Hepatic stellate cell (primary cell): ENCODE measurements at regions not wholly inside any gene's neighbourhood (a gene's known extent, or its start where the extent isn't known, plus 50 kb on each side); places are given as distances from the start of the nearest gene placed in this dataset.
"Not testable (repeated sequence)": the region's sequence is repeated elsewhere in the genome, so short reads cannot be mapped to it uniquely, and the experiment has no call there.

Experiments used
- DNase-seq: peaks from one replicate; pipeline ENCODE4 v3.0.0; 2011; ENCODE audit warnings: low spot score

GRCh38 chr17:63019138-63019873, 53.3 kb downstream of the TANC2 start:
- no peak for DNase-seq

DNA sequence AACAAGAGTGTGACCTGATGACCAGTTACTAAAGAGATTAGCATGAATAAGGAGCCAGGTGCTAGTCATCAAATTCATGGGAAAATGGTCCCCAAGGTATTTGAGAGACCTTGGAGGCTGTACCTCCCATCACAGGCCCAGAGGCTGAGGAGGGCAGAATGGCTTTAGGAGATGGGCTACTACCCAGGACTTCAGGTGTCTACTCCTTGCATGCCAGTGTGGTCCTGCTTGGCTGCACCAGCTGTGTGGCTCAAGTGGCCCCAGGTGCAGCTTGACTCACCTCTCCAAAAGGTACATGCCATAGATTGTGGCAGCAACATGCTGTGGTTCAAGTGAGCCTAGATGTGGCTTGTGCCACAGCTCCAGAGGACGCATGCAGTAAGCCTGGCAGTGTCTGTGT, 56.5 kb downstream of the TANC2 start:
- DNase-seq: no peak

GRCh38 chr17:63023049-63023448, 57.0 kb downstream of the TANC2 start:
- DNase-seq: no peak

DNA sequence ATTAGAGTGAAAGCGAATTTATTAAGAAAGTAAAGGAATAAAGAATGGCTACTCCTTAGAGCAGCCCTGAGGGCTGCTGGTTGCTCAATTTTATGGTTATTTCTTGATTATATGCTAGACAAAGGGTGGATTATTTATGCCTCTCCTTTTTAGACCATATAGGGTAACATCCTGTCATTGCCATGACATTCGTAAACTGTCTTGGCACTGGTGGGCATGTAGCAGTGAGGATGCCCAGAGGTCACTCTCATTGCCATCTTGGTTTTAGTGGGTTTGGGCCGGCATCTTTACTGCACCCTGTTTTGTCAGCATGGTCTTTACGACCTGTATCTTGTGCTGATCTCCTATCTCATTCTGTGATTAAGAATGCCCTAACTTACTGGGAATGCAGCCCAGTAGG, 58.2 kb downstream of the TANC2 start:
- DNase-seq: no peak

DNA sequence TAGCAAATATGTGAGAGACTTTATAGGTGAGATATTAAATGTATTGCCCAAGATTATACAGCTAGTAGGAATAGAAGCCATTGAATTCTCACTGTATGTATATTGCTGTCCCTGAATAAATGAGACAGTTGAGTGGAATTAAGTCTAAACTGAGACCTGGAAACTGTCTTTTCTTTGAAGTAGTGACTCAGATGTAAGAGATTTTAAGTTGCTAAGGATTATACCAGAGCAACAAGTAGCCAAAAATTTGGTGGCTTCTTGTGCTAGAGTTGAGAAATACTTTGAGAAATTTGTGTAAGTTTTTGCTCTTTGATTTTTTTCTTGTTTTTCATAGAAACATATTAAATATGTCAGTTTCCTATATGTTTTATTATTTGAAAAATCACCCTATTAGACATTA, 58.7 kb downstream of the TANC2 start:
- DNase-seq: no peak

DNA sequence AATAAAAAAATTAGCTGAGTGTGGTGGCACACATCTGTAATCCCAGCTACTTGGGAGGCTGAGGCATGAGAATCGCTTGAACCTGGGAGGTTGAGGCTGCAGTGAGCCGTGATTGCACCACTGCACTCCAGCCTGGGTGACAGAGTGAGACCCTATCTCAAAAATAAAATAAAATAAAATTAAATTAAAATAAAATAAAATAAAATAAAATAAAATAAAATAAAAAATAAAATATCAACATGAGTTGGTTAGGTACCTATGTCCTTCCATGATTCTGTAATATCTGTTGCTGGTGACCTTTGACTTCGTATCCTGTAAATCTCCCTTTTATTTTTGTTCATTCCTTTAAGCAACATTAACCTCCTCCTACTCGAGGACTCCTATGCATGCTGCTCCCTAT, 59.6 kb downstream of the TANC2 start:
- DNase-seq: not testable (repeated sequence)

DNA sequence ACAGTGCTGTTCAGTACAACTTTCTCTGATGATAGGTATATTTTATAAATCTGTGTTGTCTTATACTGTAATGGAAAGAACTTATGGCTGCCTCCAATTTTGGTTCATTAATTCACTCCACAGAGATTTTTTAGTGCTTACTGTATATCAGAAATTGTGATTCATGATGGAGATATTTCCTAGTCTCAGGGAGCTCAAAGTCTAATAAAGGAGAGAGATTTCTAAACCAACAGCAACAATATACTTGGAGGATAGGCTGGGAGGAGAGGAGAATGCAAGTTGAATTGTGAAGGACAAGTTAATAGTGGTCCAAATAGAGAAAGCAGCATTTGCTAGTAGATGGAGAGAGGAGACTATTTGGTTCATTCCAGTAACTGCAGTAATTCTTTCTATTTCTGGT, 63.5 kb downstream of the TANC2 start:
- peak; percentile 16 for DNase-seq

- DNase-seq: no peak
These were observed 66.1 kb downstream of the TANC2 start for GRCh38 chr17:63032142-63032541.

DNA sequence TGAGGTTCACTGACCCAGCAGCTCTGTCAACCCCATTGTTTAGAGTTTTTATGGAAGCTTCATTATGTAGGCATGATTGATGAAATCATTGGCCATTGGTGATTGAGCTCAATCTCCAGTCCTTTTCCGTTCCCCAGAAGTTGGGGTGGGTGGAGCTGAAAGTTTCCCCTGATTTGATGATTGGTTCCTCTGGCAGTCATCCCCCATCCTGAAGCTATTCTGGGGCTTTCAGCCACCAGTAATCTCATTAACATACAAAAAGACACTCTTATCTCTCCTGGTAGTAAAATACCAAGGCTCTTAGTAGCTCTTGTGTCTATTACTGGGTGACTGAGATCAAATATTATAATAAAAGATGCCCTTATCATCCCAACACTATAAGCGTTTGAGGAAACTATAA, 67.1 kb downstream of the TANC2 start:
- DNase-seq: no peak

GRCh38 chr17:63035271-63035670, 69.2 kb downstream of the TANC2 start:
- DNase-seq: no peak

DNA sequence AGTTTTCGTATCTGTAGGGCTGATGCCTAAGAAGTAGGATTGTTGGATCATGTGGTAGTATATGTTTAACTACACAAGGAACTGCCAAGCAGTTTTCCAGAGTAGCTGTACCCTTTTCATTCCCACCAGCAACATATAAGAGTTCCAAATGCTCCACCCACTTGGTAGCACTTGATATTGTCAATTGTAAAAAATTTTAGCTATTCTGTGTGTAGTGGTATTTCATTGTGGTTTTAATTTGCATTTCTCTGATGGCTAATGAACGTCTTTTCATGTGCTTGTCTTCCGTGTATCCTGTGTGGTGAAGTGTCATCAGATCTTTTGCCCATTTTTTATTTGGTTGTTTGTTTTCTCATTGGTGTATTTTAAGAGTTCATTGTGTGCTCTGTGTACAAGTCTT, 69.7 kb downstream of the TANC2 start:
- no peak for DNase-seq

DNA sequence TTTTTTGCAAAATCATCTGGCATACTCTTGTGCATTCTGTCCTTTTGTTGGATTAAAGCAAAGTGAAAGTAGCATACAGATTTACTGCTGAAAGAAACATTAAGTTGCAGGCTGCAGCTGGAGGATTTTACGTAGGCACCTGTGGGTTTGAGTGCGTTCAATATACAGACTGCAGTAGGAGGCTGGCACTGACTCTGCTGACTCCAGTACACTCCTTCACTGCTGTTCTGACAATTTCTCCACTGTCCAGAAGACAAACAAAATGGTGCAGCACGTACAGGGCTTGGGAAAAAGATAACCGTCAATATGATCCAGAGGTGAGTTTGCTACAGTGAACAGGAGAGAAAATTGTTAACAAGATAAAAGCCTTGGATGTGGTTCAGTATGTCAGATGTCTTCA, 73.3 kb downstream of the TANC2 start:
- DNase-seq: no peak

GRCh38 chr17:63039899-63040602, 74.0 kb downstream of the TANC2 start:
- DNase-seq: peak; percentile 10

- DNase-seq: no peak
These were observed 74.8 kb downstream of the TANC2 start for GRCh38 chr17:63040816-63041215.

DNA sequence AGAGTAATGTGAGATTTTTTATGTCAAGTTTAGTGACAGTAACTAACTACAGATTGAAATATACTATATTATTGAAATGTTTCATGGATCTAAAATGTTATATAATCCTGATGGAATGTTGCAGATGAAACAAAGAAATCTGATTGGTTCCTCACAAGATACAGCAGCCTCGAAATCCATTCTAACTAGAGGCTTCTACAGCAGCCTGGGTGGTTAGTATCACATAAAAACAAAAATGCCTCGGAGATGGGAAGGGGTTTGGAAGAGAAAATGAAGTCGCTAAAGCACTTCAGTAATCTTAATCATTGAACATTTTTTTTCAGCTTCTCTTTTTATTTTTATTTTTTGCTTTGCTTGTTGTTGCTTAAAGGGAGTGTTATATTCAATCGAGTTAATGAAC, 75.2 kb downstream of the TANC2 start:
- DNase-seq: no peak

DNA sequence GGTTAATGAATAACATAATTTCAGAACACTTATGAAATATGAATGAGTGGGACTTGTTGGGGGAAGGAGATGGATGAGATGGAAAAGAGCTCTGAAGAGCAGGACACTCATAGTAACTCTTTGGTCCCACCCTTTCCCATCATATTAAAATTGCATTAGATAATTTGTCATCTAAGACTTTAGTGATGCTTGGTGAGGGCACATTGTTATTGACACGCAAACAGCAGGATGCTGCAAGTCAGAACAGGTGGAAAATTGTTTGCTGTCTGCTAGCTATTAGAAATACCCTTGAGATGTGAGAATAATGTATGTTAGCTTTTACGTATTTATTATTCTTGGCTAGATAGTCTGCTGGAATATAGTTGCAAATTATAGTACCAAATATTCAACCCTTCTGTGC, 75.7 kb downstream of the TANC2 start:
- DNase-seq: no peak

DNA sequence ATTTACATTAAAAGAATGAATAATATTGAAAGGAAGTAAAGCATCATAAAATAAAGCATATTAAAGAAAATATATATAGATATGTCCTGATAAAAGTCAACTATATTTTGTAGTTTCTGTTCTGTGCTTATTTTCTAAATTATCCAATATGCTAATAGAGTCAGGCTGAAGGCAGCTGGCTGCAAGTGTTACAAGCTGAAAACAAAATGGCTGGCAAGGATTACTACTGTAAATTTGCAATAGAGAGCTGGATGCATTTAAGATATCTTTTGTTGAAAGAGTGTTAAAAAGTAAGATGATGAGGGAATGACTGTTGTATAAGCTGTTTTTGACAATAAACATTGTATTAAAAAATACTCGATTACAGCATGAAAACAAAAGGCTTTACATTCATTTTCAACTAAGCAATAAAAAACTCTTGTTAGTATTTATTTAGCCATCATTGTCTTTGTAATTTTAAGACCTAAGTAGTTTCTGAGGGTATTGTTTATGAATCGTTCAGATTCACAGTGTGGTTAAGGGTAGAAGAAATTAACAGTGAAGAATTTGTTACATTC, 76.3 kb downstream of the TANC2 start:
- no peak for DNase-seq

GRCh38 chr17:63057560-63057959, 91.5 kb downstream of the TANC2 start:
- not testable (repeated sequence) for DNase-seq

- DNase-seq: no peak
These were observed 100.3 kb downstream of the TANC2 start for GRCh38 chr17:63066158-63066813.

- no peak for DNase-seq
These were observed 103.2 kb downstream of the TANC2 start for GRCh38 chr17:63069245-63069644.

GRCh38 chr17:63070031-63070430, 104.0 kb downstream of the TANC2 start:
- DNase-seq: no peak

- DNase-seq: no peak
These were observed 105.8 kb downstream of the TANC2 start for GRCh38 chr17:63071797-63072196.

DNA sequence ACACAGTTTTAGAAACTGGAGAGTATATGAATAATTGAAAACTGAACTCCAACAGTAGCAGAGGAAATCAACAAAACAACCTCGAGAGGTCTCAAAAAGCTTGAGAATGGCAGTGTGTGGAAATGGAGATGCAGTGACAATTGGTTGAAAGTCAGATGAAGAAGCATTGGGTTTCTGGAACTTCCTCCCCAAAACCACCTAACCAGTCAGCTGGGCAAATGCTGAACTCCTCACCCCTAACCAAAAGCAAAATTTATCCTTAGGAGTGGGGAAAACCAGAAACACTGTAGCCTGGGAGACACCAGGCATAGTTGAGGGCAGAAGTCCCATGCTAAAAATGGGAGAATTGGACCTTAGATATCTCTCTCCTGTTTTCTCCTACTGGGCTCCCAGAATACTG, 109.9 kb downstream of the TANC2 start:
- no peak for DNase-seq
